ENCODE measurements at regions not wholly inside any gene's neighbourhood (a gene's known extent, or its start where the extent isn't known, plus 50 kb on each side); places are given as distances from the start of the nearest gene placed in this dataset.

- Histone ChIP-seq H3K79me2 (ENCODE audit: insufficient read depth, low read length) (no peaks in the 10 kb centered on the region), H3K27ac (ENCODE audit: low read length) (no peak overlapping the region), H3K36me3 (ENCODE audit: insufficient read depth, low read length) (no peaks in the 10 kb centered on the region), H3K4me3 (ENCODE audit: low read depth in 1 of 2, low read length in 2 of 2) (no peak overlapping the region), H3K9me3 (ENCODE audit: insufficient read depth, low read length, severe bottlenecking) (no peaks in the 10 kb centered on the region), H3K4me2 (ENCODE audit: insufficient read depth, low read length) (no peak overlapping the region), H4K20me1 (ENCODE audit: insufficient read depth, low read length) (no peaks in the 10 kb centered on the region), H3K27me3 (ENCODE audit: insufficient read depth, low read length, poor library complexity) (no peaks in the 10 kb centered on the region), H2AFZ (ENCODE audit: low read depth, low read length) (no peak overlapping the region), H3K4me1 (ENCODE audit: insufficient read depth, low read length) (no peaks in the 10 kb centered on the region), H3K9ac (ENCODE audit: low read depth, low read length) (no peak overlapping the region)
- DNase-seq (no peak), ATAC-seq (ENCODE audit: insufficient read depth, low read depth) (no peak)
- TF ChIP-seq CTCF (IDR thresholded peaks at IDR 0.05; ENCODE audit: borderline replicate concordance, extremely low read depth, low read length, poor library complexity, severe bottlenecking), result no peak
These were observed 62.1 kb upstream of the PRKAR2B start for GRCh38 chr7:106982415-106982814.

- no peak overlapping the region for H3K4me3 ChIP-seq (ENCODE audit: low read depth in 1 of 2, low read length in 2 of 2)
- TF ChIP-seq EZH2 (IDR thresholded peaks at IDR 0.05; ENCODE audit: borderline replicate concordance, low read depth, low read length, severe bottlenecking) (no peak), CTCF (IDR thresholded peaks at IDR 0.05; ENCODE audit: borderline replicate concordance, extremely low read depth, low read length, poor library complexity, severe bottlenecking) (no peak)
- no peak overlapping the region for H3K27ac ChIP-seq (ENCODE audit: low read length)
- no peaks in the 10 kb centered on the region for H4K20me1 ChIP-seq (ENCODE audit: insufficient read depth, low read length)
- H3K9ac ChIP-seq (ENCODE audit: low read depth, low read length), result no peak overlapping the region
- DNase-seq (no peak), ATAC-seq (ENCODE audit: insufficient read depth, low read depth) (no peak)
- no peaks in the 10 kb centered on the region for H3K36me3 ChIP-seq (ENCODE audit: insufficient read depth, low read length)
- no peaks in the 10 kb centered on the region for H3K9me3 ChIP-seq (ENCODE audit: insufficient read depth, low read length, severe bottlenecking)
- H3K4me1 ChIP-seq (ENCODE audit: insufficient read depth, low read length), result no peaks in the 10 kb centered on the region
- H2AFZ ChIP-seq (ENCODE audit: low read depth, low read length), result no peak overlapping the region
- no peaks in the 10 kb centered on the region for H3K79me2 ChIP-seq (ENCODE audit: insufficient read depth, low read length)
- H3K27me3 ChIP-seq (ENCODE audit: insufficient read depth, low read length, poor library complexity), result no peaks in the 10 kb centered on the region
- no peak overlapping the region for H3K4me2 ChIP-seq (ENCODE audit: insufficient read depth, low read length)
These were observed 60.5 kb upstream of the PRKAR2B start for GRCh38 chr7:106984034-106984433.

GRCh38 chr7:106986450-106986977 is 58.0 kb upstream of the PRKAR2B start:
- no peak overlapping the region for H3K4me3 ChIP-seq (ENCODE audit: low read depth in 1 of 2, low read length in 2 of 2)
- ATAC-seq (ENCODE audit: insufficient read depth, low read depth), result no peak
- no peaks in the 10 kb centered on the region for H3K4me1 ChIP-seq (ENCODE audit: insufficient read depth, low read length)
- no peaks in the 10 kb centered on the region for H4K20me1 ChIP-seq (ENCODE audit: insufficient read depth, low read length)
- no peaks in the 10 kb centered on the region for H3K27me3 ChIP-seq (ENCODE audit: insufficient read depth, low read length, poor library complexity)
- no peak overlapping the region for H3K9ac ChIP-seq (ENCODE audit: low read depth, low read length)
- TF ChIP-seq EZH2 (IDR thresholded peaks at IDR 0.05; ENCODE audit: borderline replicate concordance, low read depth, low read length, severe bottlenecking), result no peak
- no peak for TF ChIP-seq CTCF (IDR thresholded peaks at IDR 0.05; ENCODE audit: borderline replicate concordance, extremely low read depth, low read length, poor library complexity, severe bottlenecking)
- H3K79me2 ChIP-seq (ENCODE audit: insufficient read depth, low read length), result no peaks in the 10 kb centered on the region
- H3K27ac ChIP-seq (ENCODE audit: low read length), result no peak overlapping the region
- no peak overlapping the region for H3K4me2 ChIP-seq (ENCODE audit: insufficient read depth, low read length)
- H2AFZ ChIP-seq (ENCODE audit: low read depth, low read length), result no peak overlapping the region
- H3K36me3 ChIP-seq (ENCODE audit: insufficient read depth, low read length), result no peaks in the 10 kb centered on the region
- no peak for DNase-seq
- no peaks in the 10 kb centered on the region for H3K9me3 ChIP-seq (ENCODE audit: insufficient read depth, low read length, severe bottlenecking)

DNA sequence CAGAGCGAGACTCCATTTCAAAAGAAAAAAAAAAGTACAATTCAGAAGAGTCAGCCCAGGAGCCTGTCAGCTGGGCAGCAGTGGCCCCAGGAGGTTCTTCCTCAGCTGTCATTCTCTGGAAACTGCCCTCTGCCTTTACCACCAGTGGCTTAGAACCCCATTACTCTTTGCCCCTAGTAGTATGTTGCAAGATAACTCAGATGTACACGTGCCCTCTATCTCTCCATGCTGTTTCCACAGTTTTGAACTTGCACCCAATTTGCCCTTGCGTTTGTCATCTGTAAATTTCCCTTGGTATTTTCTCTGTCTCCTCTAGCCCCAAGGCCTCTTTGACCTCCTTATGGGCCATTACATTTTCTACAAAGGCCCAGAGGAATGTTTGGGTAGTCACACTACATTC is 56.7 kb upstream of the PRKAR2B start:
- Histone ChIP-seq H3K79me2 (ENCODE audit: insufficient read depth, low read length) (no peaks in the 10 kb centered on the region), H3K9ac (ENCODE audit: low read depth, low read length) (no peak overlapping the region), H2AFZ (ENCODE audit: low read depth, low read length) (no peak overlapping the region), H3K36me3 (ENCODE audit: insufficient read depth, low read length) (no peaks in the 10 kb centered on the region), H3K27ac (ENCODE audit: low read length) (no peak overlapping the region), H4K20me1 (ENCODE audit: insufficient read depth, low read length) (no peaks in the 10 kb centered on the region), H3K4me3 (ENCODE audit: low read depth in 1 of 2, low read length in 2 of 2) (no peak overlapping the region), H3K4me2 (ENCODE audit: insufficient read depth, low read length) (no peak overlapping the region), H3K9me3 (ENCODE audit: insufficient read depth, low read length, severe bottlenecking) (no peaks in the 10 kb centered on the region), H3K4me1 (ENCODE audit: insufficient read depth, low read length) (no peaks in the 10 kb centered on the region), H3K27me3 (ENCODE audit: insufficient read depth, low read length, poor library complexity) (no peaks in the 10 kb centered on the region)
- no peak for DNase-seq
- no peak for ATAC-seq (ENCODE audit: insufficient read depth, low read depth)
- TF ChIP-seq EZH2 (IDR thresholded peaks at IDR 0.05; ENCODE audit: borderline replicate concordance, low read depth, low read length, severe bottlenecking) (no peak), CTCF (IDR thresholded peaks at IDR 0.05; ENCODE audit: borderline replicate concordance, extremely low read depth, low read length, poor library complexity, severe bottlenecking) (no peak)
